Activated naive CD4-positive, alpha-beta T cell treated with Interleukin-2 at 50 U/mL for 16 hours (primary cell): ENCODE measurements at regions not wholly inside any gene's neighbourhood (a gene's known extent, or its start where the extent isn't known, plus 50 kb on each side); places are given as distances from the start of the nearest gene placed in this dataset.
"Not testable (repeated sequence)": the region's sequence is repeated elsewhere in the genome, so short reads cannot be mapped to it uniquely, and the experiment has no call there.

Experiments
- DNase-seq: peaks from one replicate; pipeline ENCODE4 v3.0.0-alpha.2; 2020

- no peak for DNase-seq
Measured at GRCh38 chr2:39584283-39584965, 81.3 kb upstream of the TMEM178A start.

- DNase-seq: not testable (repeated sequence)
Measured at GRCh38 chr2:39585531-39585930, 80.2 kb upstream of the TMEM178A start.

- DNase-seq: no peak
Measured at GRCh38 chr2:39587168-39587567, 78.5 kb upstream of the TMEM178A start.

- DNase-seq: no peak
Measured at GRCh38 chr2:39587641-39588040, 78.1 kb upstream of the TMEM178A start.

- no peak for DNase-seq
Measured at GRCh38 chr2:39593439-39594393, 72.0 kb upstream of the TMEM178A start.

- no peak for DNase-seq
Measured at GRCh38 chr2:39595116-39595515, 70.6 kb upstream of the TMEM178A start.

- DNase-seq: no peak
Measured at GRCh38 chr2:39597314-39597713, 68.4 kb upstream of the TMEM178A start.

- DNase-seq: no peak
Measured at GRCh38 chr2:39602616-39603015, 63.1 kb upstream of the TMEM178A start.

GRCh38 chr2:39603436-39603835 is 62.3 kb upstream of the TMEM178A start:
- no peak for DNase-seq

GRCh38 chr2:39604866-39605265 is 60.9 kb upstream of the TMEM178A start:
- no peak for DNase-seq

GRCh38 chr2:39606585-39606984 is 59.1 kb upstream of the TMEM178A start:
- no peak for DNase-seq

- no peak for DNase-seq
Measured at GRCh38 chr2:39607538-39608262, 58.0 kb upstream of the TMEM178A start.

- DNase-seq: no peak
Measured at GRCh38 chr2:39608263-39608575, 57.5 kb upstream of the TMEM178A start.

GRCh38 chr2:39608686-39609441 is 56.9 kb upstream of the TMEM178A start:
- no peak for DNase-seq

GRCh38 chr2:39609917-39610316 is 55.8 kb upstream of the TMEM178A start:
- no peak for DNase-seq

- DNase-seq: no peak
Measured at GRCh38 chr2:39615675-39616074, 50.0 kb upstream of the TMEM178A start.
